H9 (cell line): ENCODE measurements at regions not wholly inside any gene's neighbourhood (a gene's known extent, or its start where the extent isn't known, plus 50 kb on each side); places are given as distances from the start of the nearest gene placed in this dataset.

ENCODE experiments used
- DNase-seq: peaks from one replicate; pipeline ENCODE4 v3.0.0-alpha.2; 2017
- H2AFZ ChIP-seq: one replicate; pipeline ENCODE4 v1.6.1; 2013; ENCODE audit warnings: mild to moderate bottlenecking, low read length, control low read depth, moderate library complexity
- H2AK5ac ChIP-seq: 2 replicates; pipeline ENCODE4 v1.6.1; 2013; ENCODE audit warnings: low read length, control low read depth, mixed read lengths; ENCODE audit not compliant: insufficient read length
- H2BK120ac ChIP-seq: one replicate; pipeline ENCODE4 v1.6.1; 2013; ENCODE audit warnings: low read depth, mild to moderate bottlenecking, low read length, control low read depth, inconsistent platforms; ENCODE audit not compliant: poor library complexity, severe bottlenecking
- H2BK12ac ChIP-seq: 2 replicates; pipeline ENCODE4 v1.6.1; 2013; ENCODE audit warnings: low read length, control low read depth, mixed read lengths, low read depth; ENCODE audit not compliant: insufficient read length
- H2BK15ac ChIP-seq: 2 replicates; pipeline ENCODE4 v1.6.1; 2013; ENCODE audit warnings: low read depth, low read length, control low read depth
- H2BK20ac ChIP-seq: one replicate; pipeline ENCODE4 v1.6.1; 2013; ENCODE audit warnings: low read depth, mild to moderate bottlenecking, low read length, control low read depth, inconsistent platforms; ENCODE audit not compliant: poor library complexity, severe bottlenecking
- H2BK5ac ChIP-seq: 2 replicates; pipeline ENCODE4 v1.6.1; 2013; ENCODE audit warnings: low read length, control low read depth, mixed read lengths; ENCODE audit not compliant: insufficient read length
- H3K14ac ChIP-seq: 2 replicates; pipeline ENCODE4 v1.6.1; 2013; ENCODE audit warnings: low read length, control low read depth; ENCODE audit not compliant: insufficient read depth
- H3K18ac ChIP-seq: 2 replicates; pipeline ENCODE4 v1.6.1; 2013; ENCODE audit warnings: low read depth, mild to moderate bottlenecking, mixed read lengths, low read length, control low read depth; ENCODE audit not compliant: insufficient read length
- H3K23ac ChIP-seq: 2 replicates; pipeline ENCODE4 v1.6.1; 2013; ENCODE audit warnings: low read length, control low read depth, mixed read lengths, low read depth; ENCODE audit not compliant: insufficient read length
- H3K23me2 ChIP-seq: 2 replicates; pipeline ENCODE4 v1.6.1; 2013; ENCODE audit warnings: low read depth, mild to moderate bottlenecking, mixed read lengths, low read length, control low read depth; ENCODE audit not compliant: insufficient read length, poor library complexity, severe bottlenecking
- H3K27ac ChIP-seq: 2 replicates; pipeline ENCODE4 v1.5.1; 2013; ENCODE audit warnings: low read length, control low read depth, mixed read lengths, low read depth; ENCODE audit not compliant: insufficient read length
- H3K27me3 ChIP-seq: 2 replicates; pipeline ENCODE4 v1.6.1; 2013; ENCODE audit warnings: low read length, control low read depth, inconsistent platforms; ENCODE audit not compliant: insufficient read depth
- H3K4ac ChIP-seq: 2 replicates; pipeline ENCODE4 v1.6.1; 2013; ENCODE audit warnings: low read depth, mild to moderate bottlenecking, control low read depth, inconsistent platforms, low read length, moderate library complexity
- H3K4me1 ChIP-seq: 2 replicates; pipeline ENCODE4 v1.6.1; 2013; ENCODE audit warnings: low read length, control low read depth, inconsistent platforms; ENCODE audit not compliant: insufficient read depth
- H3K4me2 ChIP-seq: 2 replicates; pipeline ENCODE4 v1.6.1; 2013; ENCODE audit warnings: low read length, control low read depth, mixed read lengths; ENCODE audit not compliant: insufficient read length, insufficient read depth
- H3K56ac ChIP-seq: 2 replicates; pipeline ENCODE4 v1.6.1; 2013; ENCODE audit warnings: low read depth, mild to moderate bottlenecking, mixed read lengths, low read length, control low read depth; ENCODE audit not compliant: insufficient read length
- H3K79me1 ChIP-seq: 2 replicates; pipeline ENCODE4 v1.6.1; 2013; ENCODE audit warnings: low read depth, mild to moderate bottlenecking, moderate library complexity, low read length, control low read depth, inconsistent platforms; ENCODE audit not compliant: insufficient read depth, poor library complexity, severe bottlenecking
- H3K79me2 ChIP-seq: 2 replicates; pipeline ENCODE4 v1.6.1; 2013; ENCODE audit warnings: low read length, control low read depth, inconsistent platforms; ENCODE audit not compliant: insufficient read depth
- H3K9ac ChIP-seq: 2 replicates; pipeline ENCODE4 v1.6.1; 2013; ENCODE audit warnings: low read length, control low read depth, mixed read lengths; ENCODE audit not compliant: insufficient read length; ENCODE audit errors: extremely low read depth
- H3K9me3 ChIP-seq: one replicate; pipeline ENCODE4 v1.6.1; 2013; ENCODE audit warnings: low read depth, low read length, inconsistent platforms; ENCODE audit not compliant: control insufficient read depth
- H3T11ph ChIP-seq: one replicate; pipeline ENCODE4 v1.6.1; 2013; ENCODE audit warnings: mild to moderate bottlenecking, low read length, control low read depth, inconsistent platforms
- H4K20me1 ChIP-seq: one replicate; pipeline ENCODE4 v1.6.1; 2013; ENCODE audit not compliant: control insufficient read depth, insufficient read length, insufficient read depth
- H4K5ac ChIP-seq: 2 replicates; pipeline ENCODE4 v1.6.1; 2013; ENCODE audit warnings: low read depth, mild to moderate bottlenecking, mixed read lengths, low read length, control low read depth; ENCODE audit not compliant: insufficient read length
- H4K8ac ChIP-seq: replicated peaks from 2 replicates; pipeline ENCODE4 v1.6.1; 2013; ENCODE audit warnings: low read length, control low read depth, mixed read lengths, low read depth; ENCODE audit not compliant: insufficient read length
- H4K91ac ChIP-seq: 2 replicates; pipeline ENCODE4 v1.6.1; 2013; ENCODE audit warnings: low read depth, mild to moderate bottlenecking, moderate library complexity, mixed read lengths, low read length, control low read depth; ENCODE audit not compliant: insufficient read length
- H3K27ac Mint-ChIP-seq, 3 experiments: 2 replicates in 2 of 3; 3 replicates in 1 of 3; pipeline ENCODE4 v1.8.0; 2020 to 2021; ENCODE audit warnings: mixed read lengths in 3 of 3, mild to moderate bottlenecking in 1 of 3, moderate library complexity in 1 of 3
- H3K27me3 Mint-ChIP-seq: 2 replicates; pipeline ENCODE4 v1.8.0; 2021; ENCODE audit warnings: low read depth, mild to moderate bottlenecking, moderate library complexity, mixed read lengths
- H3K36me3 Mint-ChIP-seq, 3 experiments: 2 replicates in 2 of 3; 3 replicates in 1 of 3; pipeline ENCODE4 v1.8.0; 2020 to 2021; ENCODE audit warnings: low read depth in 3 of 3, mixed read lengths in 3 of 3; ENCODE audit not compliant: insufficient read depth in 1 of 3
- H3K4me1 Mint-ChIP-seq, 2 experiments: 2 replicates each; pipeline ENCODE4 v1.8.0; 2020; ENCODE audit warnings: mixed read lengths in 2 of 2
- H3K4me3 Mint-ChIP-seq, 2 experiments: 2 replicates in 1 of 2; 3 replicates in 1 of 2; pipeline ENCODE4 v1.8.0; 2020 to 2021; ENCODE audit warnings: mild to moderate bottlenecking in 2 of 2, mixed read lengths in 2 of 2, moderate library complexity in 1 of 2
- H3K9me3 Mint-ChIP-seq, 2 experiments: 2 replicates in 1 of 2; 3 replicates in 1 of 2; pipeline ENCODE4 v1.8.0; 2020; ENCODE audit warnings: mild to moderate bottlenecking in 2 of 2, mixed read lengths in 2 of 2, moderate library complexity in 1 of 2
- CTCF ChIP-seq: fragments of 200-600 bp; sonication (generic); conservative IDR thresholded peaks from 3 replicates; pipeline ENCODE4 v1.8.0; 2021; ENCODE audit warnings: antibody characterized with exemption, mild to moderate bottlenecking
- WGBS: extraction: QIAGEN DNeasy Blood & Tissue Kit; methylation state at CpG from one replicate; pipeline ENCODE4 v1.1.7; 2013; ENCODE audit warnings: missing lambda C conversion rate, low lambda C conversion rate, mixed read lengths; ENCODE audit not compliant: insufficient read length; ENCODE audit errors: extremely low coverage; 5-methylcytosine and 5-hydroxymethylcytosine counted together

GRCh38 chr3:159910991-159911663, 77.5 kb upstream of the IL12A start:
- Histone ChIP-seq H3K9me3 (no peaks in the 10 kb centered on the region), H2BK120ac (no peak overlapping the region), H2BK12ac (no peak overlapping the region), H3K27me3 (no peaks in the 10 kb centered on the region), H3K9ac (no peak overlapping the region), H2BK20ac (no peak overlapping the region), H2AFZ (no peak overlapping the region), H3K23ac (no peak overlapping the region), H3K56ac (no peak overlapping the region), H3K27ac (no peak overlapping the region), H4K91ac (no peak overlapping the region), H2BK15ac (no peak overlapping the region), H3K4me1 (no peaks in the 10 kb centered on the region), H3K79me1 (no peaks in the 10 kb centered on the region), H3K18ac (no peak overlapping the region), H3K23me2 (no peaks in the 10 kb centered on the region), H3T11ph (no peak overlapping the region), H3K79me2 (no peaks in the 10 kb centered on the region), H2AK5ac (no peak overlapping the region), H3K4me2 (no peak overlapping the region), H2BK5ac (no peak overlapping the region), H4K8ac (no peak overlapping the region), H4K20me1 (no peaks in the 10 kb centered on the region), H3K4ac (no peak overlapping the region), H3K14ac (no peak overlapping the region), H4K5ac (no peak overlapping the region)
- DNase-seq: no peak
- H3K4me1 Mint-ChIP-seq: no peaks in the 10 kb centered on the region
- H3K27me3 Mint-ChIP-seq: no peaks in the 10 kb centered on the region
- no peaks in the 10 kb centered on the region for H3K36me3 Mint-ChIP-seq
- no peak overlapping the region for H3K4me3 Mint-ChIP-seq
- WGBS: no CpG with 5 or more reads among the region's 7 CpGs
- no peaks in the 10 kb centered on the region for H3K9me3 Mint-ChIP-seq
- TF ChIP-seq CTCF: no peak
- no peak overlapping the region for H3K27ac Mint-ChIP-seq
